GM19467 (cell line): ENCODE measurements at regions not wholly inside any gene's neighbourhood (a gene's known extent, or its start where the extent isn't known, plus 50 kb on each side); places are given as distances from the start of the nearest gene placed in this dataset.
"Not testable (repeated sequence)": the region's sequence is repeated elsewhere in the genome, so short reads cannot be mapped to it uniquely, and the experiment has no call there.

ENCODE experiments used
- ATAC-seq: cut with Tn5 transposase; IDR thresholded peaks from one replicate; pipeline ENCODE4 v1.9.1; 2021; ENCODE audit warnings: mild to moderate bottlenecking, moderate library complexity; ENCODE audit not compliant: unreplicated experiment

DNA sequence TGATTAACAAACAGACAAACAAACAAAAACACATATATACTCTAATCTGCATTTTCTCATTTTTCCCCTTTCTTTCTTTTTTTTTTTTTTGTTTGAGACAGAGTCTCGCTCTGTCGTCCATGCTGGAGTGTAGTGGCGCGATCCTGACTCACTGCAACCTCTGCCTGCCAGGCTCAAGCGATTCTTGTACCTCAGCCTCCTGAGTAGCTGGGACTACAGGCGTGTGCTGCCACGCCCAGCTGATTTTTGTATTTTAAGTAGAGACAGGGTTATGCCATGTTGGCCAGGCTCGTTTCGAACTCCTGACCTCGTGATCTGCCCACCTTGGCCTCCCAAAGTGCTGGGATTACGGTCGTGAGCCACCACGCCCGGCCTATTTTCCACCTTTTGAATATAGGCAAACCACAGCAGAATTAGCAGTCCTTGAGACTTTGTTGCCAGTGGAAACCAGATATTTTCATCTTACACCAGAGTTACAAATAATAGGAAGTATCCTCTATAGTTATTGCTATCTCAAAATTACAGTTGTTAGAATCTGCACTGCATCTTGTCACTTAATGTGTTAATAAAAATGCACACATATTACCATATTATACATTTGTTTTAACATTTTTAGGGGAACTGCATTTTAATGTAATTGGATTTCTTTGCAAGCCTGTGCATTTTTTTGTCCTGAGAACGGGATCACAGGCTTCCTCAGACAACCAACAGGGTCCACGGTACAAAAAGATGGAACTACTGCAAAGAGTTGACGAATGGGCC, 208.2 kb upstream of the ZNF217 start:
- no peak for ATAC-seq

DNA sequence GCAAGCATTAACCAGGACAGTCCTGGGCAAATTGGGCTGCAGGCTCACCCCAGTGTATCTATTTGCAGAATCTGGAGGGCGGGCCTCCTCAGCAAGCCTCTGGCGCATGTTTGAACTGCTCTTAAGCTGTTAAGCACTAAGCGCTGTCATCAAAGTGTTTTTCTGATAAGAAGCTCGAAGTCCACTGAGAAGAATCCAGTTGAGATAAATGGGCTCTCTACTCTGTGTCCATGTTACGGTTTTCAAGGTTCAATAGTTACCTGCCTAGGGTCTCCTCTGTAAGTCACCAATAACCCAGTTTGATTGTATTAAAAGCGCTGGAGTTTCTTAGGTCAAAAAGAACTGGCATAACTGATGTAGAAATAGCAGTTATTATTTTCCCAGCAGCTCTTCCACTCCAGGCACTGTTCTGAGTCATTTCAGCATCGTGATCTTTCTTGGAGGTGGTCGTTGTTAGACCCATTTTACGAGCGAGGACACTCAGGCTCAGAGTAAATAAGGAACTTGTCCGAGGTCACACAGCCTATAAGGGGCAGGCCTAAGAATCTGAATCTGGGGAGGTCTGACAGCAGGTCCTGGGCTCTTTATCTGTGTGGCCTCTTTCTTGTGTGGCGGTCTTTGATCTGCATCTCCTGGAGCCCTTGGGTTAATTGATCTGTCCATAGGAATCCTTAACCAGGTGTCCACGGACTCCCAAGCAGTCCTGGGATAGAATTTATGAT, 207.4 kb upstream of the ZNF217 start:
- no peak for ATAC-seq

DNA sequence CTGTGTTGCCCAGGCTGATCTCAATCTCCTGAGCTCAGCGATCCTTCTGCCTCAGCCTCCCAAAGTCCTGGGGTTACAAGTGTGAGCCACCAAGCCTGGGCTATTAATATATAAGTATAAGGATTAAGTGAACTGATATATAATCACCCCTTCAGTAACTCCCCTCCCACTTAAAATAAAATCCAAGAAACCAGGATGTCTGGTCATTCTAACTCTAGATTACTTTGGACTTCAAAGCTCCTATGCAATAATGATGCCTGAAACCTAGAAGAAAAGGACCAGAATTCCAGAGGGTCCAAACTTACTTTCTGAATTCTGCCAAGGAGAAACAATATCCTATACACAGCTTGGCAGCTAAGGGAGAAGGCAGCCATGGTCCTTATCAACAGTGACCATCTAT, 206.8 kb upstream of the ZNF217 start:
- ATAC-seq: no peak

DNA sequence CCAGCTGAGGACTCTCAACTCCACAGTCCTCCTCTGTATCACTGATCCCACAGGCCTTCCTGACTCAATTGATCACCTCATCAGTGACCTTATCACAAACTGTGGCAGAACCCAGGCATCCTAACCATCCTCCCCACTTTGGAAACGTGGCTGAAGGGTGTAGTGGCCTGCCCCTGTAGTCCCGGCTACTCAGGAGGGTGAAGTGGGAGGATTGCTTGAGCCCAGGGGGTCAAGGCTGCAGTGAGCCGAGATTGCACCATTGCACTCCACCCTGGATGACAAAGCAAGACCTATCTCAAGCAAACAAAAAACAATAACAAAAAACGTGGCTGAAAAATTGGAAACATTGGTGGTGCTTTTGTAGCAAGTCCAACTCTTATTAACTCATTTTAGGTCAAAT, 203.4 kb upstream of the ZNF217 start:
- no peak for ATAC-seq

DNA sequence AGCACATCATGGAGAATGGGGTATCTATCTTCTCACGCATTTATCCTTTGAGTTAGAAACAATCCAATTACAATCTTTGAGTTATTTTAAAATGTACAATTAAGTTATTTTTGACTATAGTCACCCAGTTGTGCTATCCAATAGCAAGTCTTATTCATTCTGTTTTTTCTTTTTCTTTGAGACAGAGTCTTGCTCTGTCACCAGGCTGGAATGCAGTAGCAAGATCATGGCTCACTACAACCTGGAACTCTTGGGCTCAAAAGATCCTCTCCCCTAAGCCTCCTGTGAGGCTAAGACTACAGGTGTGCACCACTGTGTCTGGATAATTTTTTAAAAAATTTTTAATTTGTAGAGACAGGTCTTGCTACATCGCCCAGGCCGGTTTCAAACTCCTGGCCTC, 201.5 kb upstream of the ZNF217 start:
- ATAC-seq: no peak

DNA sequence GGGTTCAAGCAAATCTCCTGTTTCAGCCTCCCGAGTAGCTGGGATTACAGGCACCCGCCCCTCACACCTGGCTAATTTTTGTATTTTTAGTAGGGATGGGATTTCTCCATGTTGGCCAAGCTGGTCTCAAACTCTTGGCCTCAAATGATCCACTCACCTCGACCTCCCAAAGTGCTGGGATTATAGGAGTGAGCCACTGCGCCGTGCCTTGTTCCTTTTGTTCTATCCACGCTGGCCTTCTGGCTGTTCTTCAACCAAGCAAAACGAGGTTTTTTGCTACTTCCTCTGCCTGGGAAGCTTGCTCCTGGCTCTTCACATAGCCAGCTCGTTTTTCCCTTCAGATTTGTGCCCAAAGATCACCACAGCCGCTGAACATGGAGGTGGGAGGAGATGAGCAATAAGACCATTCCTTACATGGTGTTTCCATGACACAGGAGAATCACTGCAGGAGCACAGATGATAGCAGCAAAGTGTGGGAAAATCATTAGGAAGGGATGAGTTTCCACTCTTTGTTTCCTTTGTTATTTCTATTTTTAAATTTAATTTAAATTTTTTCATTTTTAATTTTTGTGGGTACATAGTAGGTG, 201.0 kb upstream of the ZNF217 start:
- no peak for ATAC-seq

DNA sequence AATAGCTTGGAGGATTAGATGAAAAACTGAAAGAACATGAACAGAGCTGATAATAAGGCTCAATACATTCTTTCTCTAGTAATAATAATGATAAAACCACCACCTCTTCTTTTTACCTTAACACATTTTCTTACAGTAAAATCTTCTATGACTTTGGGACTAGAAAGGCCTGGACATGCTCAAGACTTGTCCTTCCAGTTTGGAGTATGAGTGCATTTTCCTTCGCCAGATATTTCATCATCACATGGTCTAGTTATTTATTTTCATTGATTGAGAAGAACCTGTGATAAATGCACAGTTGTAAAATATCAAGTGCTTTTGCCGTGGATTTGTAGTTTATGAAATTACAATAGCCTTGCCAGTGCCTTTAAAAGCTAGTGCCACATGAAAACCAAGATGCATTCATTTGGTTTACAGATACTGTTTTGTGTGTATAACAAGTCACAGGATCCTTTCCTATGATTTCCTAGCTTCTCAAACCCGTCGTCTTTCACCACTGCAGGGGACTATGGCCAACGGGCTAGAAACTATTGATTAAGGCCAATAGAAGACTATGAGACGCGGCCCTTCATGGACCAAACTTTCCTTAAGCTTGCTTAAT, 200.2 kb upstream of the ZNF217 start:
- no peak for ATAC-seq

DNA sequence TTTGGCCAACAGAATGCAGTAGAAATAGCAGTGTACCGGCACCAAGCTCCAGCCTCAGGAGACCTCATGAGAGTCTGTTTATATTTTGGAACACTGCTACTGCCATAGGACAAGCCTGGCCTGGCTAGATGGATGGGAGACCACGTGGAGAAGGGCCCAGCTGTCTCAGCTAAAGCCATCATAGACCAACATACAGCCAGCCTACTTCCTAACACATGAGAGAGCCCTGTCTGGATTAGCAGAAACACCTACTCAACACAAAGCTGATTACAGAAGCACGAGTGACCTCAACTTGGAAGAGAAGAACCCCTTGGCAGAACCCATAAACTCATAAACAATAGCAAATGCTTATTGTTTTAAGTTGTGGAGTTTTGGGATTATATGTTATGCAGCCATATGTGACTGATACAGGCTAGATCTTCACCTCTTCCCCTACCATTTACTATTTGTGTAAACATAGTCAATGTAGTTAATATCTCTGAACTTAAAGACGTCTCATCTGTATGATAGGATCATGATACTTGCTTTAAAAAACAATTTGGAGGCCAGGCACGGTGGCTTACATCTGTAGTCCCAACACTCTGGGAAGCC, 199.4 kb upstream of the ZNF217 start:
- ATAC-seq: no peak

DNA sequence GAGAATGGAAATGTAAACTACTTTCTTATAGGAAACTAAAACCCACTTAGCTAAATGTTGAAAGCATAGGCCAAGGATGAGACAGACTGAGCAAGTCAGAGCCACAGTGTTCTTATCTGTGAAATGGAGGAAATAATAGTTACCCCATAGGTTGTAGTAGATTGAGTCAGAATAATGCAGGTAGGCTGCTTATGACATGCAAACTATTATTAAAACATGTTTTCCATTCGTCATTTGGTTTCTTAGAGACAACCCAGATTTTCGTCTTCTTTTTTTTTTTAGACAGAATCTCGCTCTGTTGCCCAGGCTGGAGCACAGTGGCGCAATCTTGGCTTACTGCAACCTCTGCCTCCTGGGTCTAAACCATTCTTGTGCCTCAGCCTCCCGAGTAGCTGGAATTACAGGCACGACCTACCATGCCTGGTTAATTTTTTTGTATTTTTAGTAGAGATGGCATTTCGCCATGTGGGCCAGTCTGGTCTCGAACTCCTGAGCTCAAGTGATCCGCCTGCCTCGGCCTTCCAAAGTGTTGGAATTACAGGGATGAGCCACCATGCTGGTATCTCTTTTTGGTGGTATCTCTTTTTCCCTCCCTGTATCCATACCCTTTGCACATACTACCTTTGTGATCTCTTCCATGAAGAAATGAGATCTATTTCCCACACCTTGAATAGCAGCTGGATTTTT, 196.5 kb upstream of the ZNF217 start:
- ATAC-seq: no peak

DNA sequence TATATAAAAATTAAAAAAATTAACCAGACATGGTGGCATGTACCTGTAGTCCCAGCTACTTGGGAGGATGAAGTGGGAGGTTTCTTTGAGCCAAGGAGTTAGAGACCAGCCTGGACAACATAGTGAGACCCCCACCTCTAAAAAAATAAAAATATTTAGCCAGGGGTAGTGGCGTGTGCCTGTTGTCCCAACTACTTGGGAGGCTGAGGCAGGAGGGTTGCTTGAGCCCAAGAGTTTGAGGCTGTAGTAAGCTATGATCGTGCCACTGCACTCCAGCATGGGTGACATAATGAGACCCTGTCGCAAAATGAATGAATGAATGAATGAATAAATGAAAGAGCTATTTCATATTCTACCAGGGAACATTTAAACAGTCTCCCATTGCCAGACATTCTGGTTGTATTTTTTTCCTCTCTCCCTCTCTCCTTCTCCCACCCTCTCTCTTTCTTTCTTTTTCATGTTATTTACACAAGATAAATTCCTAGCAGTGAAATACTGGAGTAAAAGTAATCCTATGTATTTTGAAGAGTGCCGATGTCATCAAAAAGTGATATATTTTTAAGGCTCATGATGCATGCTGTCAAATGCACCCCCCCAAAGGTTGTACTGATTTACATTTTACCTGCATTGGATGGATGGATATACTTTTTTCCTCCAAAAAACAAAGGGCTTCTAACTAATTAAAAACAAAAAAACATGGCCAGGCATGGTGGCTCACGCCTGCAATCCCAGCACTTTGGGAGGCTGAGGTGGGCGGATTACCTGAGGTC, 194.8 kb upstream of the ZNF217 start:
- ATAC-seq: no peak

DNA sequence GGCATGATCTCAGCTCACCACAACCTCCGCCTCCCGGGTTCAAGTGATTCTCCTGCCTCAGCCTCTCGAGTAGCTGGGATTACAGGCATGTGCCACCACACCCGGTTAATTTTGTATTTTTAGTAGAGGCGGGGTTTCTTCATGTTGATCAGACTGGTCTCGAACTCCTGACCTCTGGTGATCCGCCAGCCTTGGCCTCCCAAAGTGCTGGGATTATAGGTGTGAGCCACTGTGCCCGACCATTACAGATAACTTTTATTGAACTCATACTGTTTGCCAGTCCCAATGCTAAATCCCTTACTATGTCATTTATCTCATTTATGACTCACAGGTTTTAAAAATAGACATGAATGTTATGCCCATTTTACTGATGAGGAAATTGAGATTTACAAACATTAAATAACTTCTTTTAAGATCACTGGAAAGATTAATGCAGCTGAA, 193.9 kb upstream of the ZNF217 start:
- ATAC-seq: not testable (repeated sequence)

DNA sequence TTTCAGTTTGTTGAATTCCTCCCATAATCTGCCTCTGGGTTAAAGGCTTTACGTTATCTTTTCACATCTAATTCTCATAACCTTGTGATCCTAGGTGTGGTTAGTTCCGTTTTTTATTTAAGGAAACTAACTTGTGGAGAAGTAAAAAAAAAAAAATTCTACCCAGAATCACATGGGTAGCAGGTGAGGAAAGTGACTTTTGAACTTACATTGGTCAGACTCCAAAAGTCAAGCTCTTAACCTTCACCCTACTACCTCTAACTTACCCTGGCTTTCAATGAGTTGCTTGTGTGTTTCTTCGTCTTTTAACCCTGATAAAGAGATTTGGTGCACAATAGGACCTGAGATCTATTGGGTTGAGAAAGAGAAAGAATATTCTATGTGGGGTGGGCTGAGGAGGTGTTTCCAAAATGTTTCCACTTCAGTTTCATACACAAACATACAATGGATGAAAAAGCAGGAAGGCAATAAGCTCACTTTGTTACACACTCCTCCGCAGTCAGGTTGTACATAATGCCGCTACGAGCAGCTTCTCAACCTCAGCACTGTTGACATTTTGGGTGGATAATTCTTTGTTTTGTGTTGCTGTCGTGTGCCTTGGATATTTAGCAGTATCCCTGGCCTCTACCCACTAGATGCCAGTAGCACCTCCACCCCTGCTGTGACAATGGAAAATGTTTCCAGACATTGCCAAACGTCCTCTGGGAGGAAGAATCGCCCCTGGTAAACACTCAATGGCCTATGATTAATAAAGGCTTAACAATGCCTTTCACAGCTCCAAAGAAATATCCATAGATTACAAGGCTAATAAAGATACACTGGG, 193.0 kb upstream of the ZNF217 start:
- no peak for ATAC-seq

DNA sequence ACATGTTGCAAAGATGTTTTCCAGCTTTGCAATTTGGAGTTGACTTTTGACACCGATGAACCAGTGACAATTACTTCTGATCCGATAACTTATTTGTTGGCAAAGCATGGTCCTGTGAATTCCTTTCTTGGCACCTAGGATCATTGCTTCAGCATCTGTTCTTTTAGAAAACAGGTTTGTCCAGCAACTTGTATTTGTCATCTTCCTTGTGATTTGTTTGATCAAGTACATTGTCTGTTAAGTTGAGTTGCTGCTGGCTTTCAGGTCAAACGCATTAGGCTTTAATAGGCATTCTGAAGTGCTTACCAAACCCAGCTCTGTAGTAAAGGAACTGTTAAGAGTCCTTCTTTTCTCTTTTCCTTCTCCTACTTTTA, 192.4 kb upstream of the ZNF217 start:
- no peak for ATAC-seq

DNA sequence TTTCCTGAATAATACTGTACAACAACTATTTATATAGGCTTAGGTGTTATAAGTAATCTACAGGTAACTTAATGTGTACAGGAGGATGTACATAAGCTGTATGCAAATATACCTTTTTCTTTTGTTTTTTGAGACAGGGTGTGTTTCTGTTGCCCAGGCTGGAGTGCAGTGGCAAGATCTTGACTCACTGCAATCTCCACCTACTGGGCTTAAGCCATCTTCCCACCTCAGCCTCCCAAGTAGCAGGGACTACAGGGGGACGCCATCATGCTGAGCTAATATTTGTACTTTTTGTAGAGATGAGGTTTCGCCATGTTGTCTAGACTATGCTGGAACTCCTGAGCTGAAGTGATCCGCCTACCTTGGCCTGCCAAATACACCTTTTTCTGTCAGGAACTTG, 191.7 kb upstream of the ZNF217 start:
- ATAC-seq: no peak

DNA sequence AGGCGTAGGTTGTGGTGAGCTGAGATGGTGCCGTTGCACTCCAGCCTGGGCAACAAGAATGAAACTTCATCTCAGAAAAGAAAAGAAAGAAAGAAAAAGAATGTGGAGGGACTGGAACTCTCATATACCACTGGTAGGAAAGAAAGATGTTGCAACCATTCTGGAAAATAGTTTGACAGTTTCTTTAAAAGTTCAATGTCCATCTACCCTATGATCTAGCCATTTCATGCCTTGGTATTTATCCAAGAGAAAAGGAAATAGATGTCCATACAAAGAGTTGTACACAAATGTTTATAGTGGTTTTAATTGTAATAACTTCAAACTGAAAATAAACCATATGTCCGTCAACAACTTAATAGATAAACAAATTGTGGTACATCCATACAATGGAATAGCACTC, 190.1 kb upstream of the ZNF217 start:
- ATAC-seq: no peak

DNA sequence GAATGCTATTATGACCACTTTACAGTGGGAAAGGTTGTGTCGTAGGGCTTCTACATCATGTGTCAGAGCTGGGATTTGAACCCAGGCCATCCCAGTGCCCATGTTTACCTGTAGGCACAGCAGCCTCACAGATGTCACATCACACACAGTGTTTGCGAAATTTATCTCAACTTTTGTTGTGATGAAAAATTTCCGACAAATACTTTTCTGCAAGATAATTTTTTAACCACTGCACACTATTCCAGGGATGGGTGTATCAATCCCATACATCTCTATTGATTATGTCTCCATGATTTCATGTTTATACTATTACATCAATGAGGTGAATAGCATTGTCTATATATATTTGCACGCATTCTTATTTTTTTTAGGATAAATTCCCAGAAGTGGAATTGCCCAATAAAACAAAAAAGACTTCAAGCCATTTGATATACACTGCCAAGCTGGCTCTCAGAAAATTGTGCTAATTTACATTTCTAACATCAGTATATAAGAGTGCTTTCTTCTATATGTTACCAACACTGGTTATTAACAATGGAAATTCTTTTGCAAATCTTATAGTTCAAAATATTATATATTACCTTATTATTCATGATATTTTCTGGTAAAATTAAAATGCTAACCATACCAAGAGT, 189.1 kb upstream of the ZNF217 start:
- no peak for ATAC-seq

DNA sequence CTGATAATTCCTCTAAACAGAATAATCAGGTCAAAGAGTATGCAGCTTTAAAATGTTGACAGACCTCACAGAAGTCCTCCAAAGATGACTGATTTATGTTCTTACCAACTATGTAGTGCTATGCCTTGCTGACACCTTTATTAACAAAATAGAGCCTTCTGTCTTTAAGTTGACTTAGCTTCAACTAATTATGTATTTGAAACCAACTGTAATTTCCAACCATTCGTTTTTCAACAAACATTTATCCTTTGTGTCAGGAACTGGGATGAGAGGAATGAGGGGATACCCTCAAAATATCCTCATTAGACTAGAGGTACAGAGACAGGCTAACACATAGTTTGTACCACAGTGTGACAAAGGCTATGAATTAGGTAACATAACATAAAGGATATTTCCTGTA, 186.2 kb upstream of the ZNF217 start:
- no peak for ATAC-seq

DNA sequence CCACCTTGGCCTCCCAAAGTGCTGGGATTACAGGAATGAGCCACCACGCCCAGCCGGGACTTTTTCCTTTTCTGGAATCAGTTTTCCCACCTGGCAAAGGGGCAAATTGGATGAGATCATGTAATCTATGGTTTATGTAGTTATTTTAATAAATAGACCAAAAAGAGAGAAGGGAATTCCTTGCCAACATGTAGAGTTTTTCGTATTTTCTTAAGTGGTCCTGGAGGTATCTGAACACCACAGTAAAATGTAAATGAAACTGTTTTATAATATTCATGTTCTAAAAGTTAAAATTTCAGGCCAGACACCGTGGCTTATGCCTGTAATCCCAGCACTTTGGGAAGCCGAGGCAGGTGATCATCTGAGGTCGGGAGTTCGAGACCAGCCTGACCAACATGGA, 185.1 kb upstream of the ZNF217 start:
- no peak for ATAC-seq

DNA sequence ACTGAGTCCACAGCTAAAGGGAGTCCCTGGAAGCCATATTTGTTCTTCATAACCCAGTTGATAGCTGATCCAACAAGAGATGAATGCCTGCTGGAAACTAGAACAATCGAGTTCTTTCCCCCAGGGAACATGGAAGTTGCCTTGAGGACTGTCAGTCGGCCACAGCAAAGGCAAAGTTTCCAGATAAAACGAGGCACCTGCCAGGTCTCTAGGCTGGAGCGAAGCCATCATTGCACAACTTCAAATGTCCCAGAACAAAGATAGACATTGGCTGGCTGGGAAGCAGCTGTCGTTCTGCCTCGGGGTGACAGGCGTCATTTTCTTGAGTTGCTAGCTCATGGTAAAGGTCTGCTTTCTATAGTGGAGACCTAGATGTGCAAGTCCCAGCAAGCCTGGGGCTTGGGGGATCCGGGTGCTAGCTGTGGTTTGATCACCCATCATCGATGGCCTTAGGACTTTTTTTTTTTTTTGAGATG, 184.4 kb upstream of the ZNF217 start:
- no peak for ATAC-seq
